ENCODE measurements at regions not wholly inside any gene's neighbourhood (a gene's known extent, or its start where the extent isn't known, plus 50 kb on each side); places are given as distances from the start of the nearest gene placed in this dataset.

GRCh38 chr9:108356806-108357205, 499.0 kb downstream of the ACTL7B start:
- DNase-seq (ENCODE audit: low spot score) = no peak
- H3K4me3 ChIP-seq = no peak overlapping the region
- H3K27me3 ChIP-seq = no peaks in the 10 kb centered on the region
- H3K9me3 ChIP-seq = no peaks in the 10 kb centered on the region
- H3K36me3 ChIP-seq = no peaks in the 10 kb centered on the region
- no peak for TF ChIP-seq CTCF (IDR thresholded peaks at IDR 0.05)
- no peaks in the 10 kb centered on the region for H3K4me1 ChIP-seq
- no peak overlapping the region for H3K27ac ChIP-seq

DNA sequence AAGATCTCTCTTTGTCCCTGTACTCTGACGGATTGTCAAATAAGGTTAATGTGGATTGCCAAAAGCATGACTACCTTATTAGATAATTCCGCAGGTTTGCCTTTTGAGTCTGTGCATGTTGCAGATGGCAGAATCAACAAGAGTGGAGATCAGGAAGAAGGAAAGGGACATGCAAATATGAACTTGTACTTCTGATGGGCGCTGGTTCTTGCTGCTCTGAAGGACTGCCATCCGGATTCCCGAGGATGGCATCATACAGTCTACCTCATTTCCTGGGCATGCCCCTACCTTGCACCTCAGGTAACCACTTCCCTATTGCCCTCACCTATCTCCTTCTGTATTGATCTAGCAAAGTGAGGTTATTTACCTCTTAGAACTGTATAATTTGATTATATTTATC, 504.2 kb downstream of the ACTL7B start:
- no peak for TF ChIP-seq CTCF (IDR thresholded peaks at IDR 0.05)
- Histone ChIP-seq H3K36me3 (no peaks in the 10 kb centered on the region), H3K4me3 (no peak overlapping the region), H3K27me3 (no peaks in the 10 kb centered on the region), H3K27ac (no peak overlapping the region), H3K9me3 (no peaks in the 10 kb centered on the region), H3K4me1 (no peaks in the 10 kb centered on the region)
- DNase-seq (ENCODE audit: low spot score) = no peak

DNA sequence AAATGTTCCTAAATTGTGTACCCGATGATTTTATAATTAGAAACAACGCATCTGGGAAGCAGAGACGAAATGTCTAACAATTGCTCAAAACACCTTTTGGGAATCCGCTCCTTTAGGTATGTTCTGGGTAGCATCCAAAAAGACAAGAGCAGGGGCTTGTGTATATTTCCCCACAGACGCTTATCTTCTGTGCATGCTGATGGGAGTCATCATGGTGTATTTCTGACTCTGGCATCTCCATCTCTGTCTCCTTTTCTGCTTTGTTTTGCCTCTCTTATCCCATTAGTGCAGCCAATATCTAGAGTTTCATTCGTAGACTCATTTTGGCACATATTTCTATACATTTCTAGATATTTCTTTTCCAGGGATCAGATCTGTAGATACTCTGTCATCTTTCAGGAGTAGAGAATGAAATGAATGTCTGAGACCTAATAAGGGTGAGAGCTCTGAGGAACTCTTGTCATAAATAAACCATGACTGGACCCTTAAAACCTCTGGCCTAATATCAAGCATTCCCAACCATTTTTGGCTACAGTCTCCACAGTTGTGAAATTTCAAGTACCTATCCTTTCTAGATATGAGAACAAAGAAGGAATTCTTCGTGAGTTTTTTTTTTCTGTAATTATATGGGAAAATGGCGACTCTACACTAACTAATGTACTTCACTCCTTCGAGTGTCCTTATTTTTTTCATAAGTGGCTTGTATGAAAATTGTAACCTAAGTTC, 508.2 kb downstream of the ACTL7B start:
- TF ChIP-seq CTCF (IDR thresholded peaks at IDR 0.05) = no peak
- H3K27me3 ChIP-seq = no peaks in the 10 kb centered on the region
- H3K9me3 ChIP-seq = no peaks in the 10 kb centered on the region
- H3K27ac ChIP-seq = no peak overlapping the region
- no peak for DNase-seq (ENCODE audit: low spot score)
- H3K36me3 ChIP-seq = no peaks in the 10 kb centered on the region
- H3K4me1 ChIP-seq = no peaks in the 10 kb centered on the region
- H3K4me3 ChIP-seq = no peak overlapping the region

GRCh38 chr9:108345826-108346225, 510.0 kb downstream of the ACTL7B start:
- H3K4me1 ChIP-seq = no peaks in the 10 kb centered on the region
- DNase-seq (ENCODE audit: low spot score) = no peak
- no peak overlapping the region for H3K4me3 ChIP-seq
- no peak for TF ChIP-seq CTCF (IDR thresholded peaks at IDR 0.05)
- H3K9me3 ChIP-seq = no peaks in the 10 kb centered on the region
- H3K36me3 ChIP-seq = no peaks in the 10 kb centered on the region
- no peaks in the 10 kb centered on the region for H3K27me3 ChIP-seq
- no peak overlapping the region for H3K27ac ChIP-seq

DNA sequence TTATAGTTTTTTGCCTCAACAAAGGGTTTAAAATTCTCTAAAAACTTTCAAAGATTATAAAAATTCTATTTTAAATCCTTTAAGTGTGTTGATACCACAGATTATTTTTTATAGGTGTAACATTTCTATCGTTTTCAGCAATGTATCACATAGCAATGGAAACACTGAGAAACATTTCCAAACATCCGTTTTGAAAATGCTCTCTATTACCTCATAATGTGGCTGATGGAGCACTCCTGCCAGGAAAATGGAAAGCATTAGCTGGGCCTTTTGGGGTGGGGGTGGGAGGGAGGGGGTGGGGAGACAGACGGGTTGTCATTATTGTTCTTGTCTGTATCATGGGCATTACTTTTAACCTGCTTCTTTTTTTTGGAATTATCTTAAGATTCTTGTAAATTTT, 516.5 kb downstream of the ACTL7B start:
- no peak for DNase-seq (ENCODE audit: low spot score)
- TF ChIP-seq CTCF (IDR thresholded peaks at IDR 0.05) = no peak
- H3K27ac ChIP-seq = no peak overlapping the region
- H3K27me3 ChIP-seq = no peaks in the 10 kb centered on the region
- H3K4me3 ChIP-seq = no peak overlapping the region
- no peaks in the 10 kb centered on the region for H3K36me3 ChIP-seq
- H3K4me1 ChIP-seq = no peaks in the 10 kb centered on the region
- no peaks in the 10 kb centered on the region for H3K9me3 ChIP-seq

- no peaks in the 10 kb centered on the region for H3K4me1 ChIP-seq
- no peak overlapping the region for H3K27ac ChIP-seq
- H3K9me3 ChIP-seq = no peaks in the 10 kb centered on the region
- no peak for TF ChIP-seq CTCF (IDR thresholded peaks at IDR 0.05)
- no peak overlapping the region for H3K4me3 ChIP-seq
- DNase-seq (ENCODE audit: low spot score) = no peak
- no peaks in the 10 kb centered on the region for H3K36me3 ChIP-seq
- H3K27me3 ChIP-seq = no peaks in the 10 kb centered on the region
Measured at GRCh38 chr9:108336575-108336974, 519.2 kb downstream of the ACTL7B start.
